ES-I3 (cell line): ENCODE measurements at regions not wholly inside any gene's neighbourhood (a gene's known extent, or its start where the extent isn't known, plus 50 kb on each side); places are given as distances from the start of the nearest gene placed in this dataset.
"Not testable (repeated sequence)": the region's sequence is repeated elsewhere in the genome, so short reads cannot be mapped to it uniquely, and the experiment has no call there.

ENCODE experiments used
- H3K36me3 ChIP-seq: 2 replicates; pipeline ENCODE4 v1.6.1; 2013; ENCODE audit warnings: mild to moderate bottlenecking, low read length, control low read depth, moderate library complexity; ENCODE audit not compliant: insufficient read depth
- H3K4me1 ChIP-seq: 2 replicates; pipeline ENCODE4 v1.6.1; 2013; ENCODE audit warnings: mild to moderate bottlenecking, control low read depth, low read length; ENCODE audit not compliant: insufficient read depth
- H3K9ac ChIP-seq: 2 replicates; pipeline ENCODE4 v1.6.1; 2013; ENCODE audit warnings: low read depth, mild to moderate bottlenecking, low read length, moderate library complexity
- H3K9me3 ChIP-seq: 2 replicates; pipeline ENCODE4 v1.6.1; 2013; ENCODE audit warnings: mild to moderate bottlenecking, low read length, moderate library complexity; ENCODE audit not compliant: control insufficient read depth, insufficient read depth

- H3K9ac ChIP-seq: no peak overlapping the region
- H3K9me3 ChIP-seq: no peaks in the 10 kb centered on the region
- no peaks in the 10 kb centered on the region for H3K36me3 ChIP-seq
- H3K4me1 ChIP-seq: 0 out of 2 replicates have a peak, but pooled peaks cover 8% of the 10 kb centered on the region
Observed at GRCh38 chr6:14763139-14763538, 482.7 kb upstream of the JARID2 start.

- Histone ChIP-seq H3K9me3 (no peaks in the 10 kb centered on the region), H3K4me1 (0 out of 2 replicates have a peak, but pooled peaks cover 4% of the 10 kb centered on the region), H3K9ac (no peak overlapping the region), H3K36me3 (no peaks in the 10 kb centered on the region)
Observed at GRCh38 chr6:14763616-14764015, 482.3 kb upstream of the JARID2 start.

- Histone ChIP-seq H3K9ac (no peak overlapping the region), H3K36me3 (no peaks in the 10 kb centered on the region), H3K9me3 (no peaks in the 10 kb centered on the region), H3K4me1 (0 out of 2 replicates have a peak, but pooled peaks cover 3% of the 10 kb centered on the region)
Observed at GRCh38 chr6:14765106-14765505, 480.8 kb upstream of the JARID2 start.

GRCh38 chr6:14765721-14766390 is 480.0 kb upstream of the JARID2 start:
- Histone ChIP-seq H3K36me3 (no peaks in the 10 kb centered on the region), H3K9me3 (no peaks in the 10 kb centered on the region)

GRCh38 chr6:14766391-14766994 is 479.4 kb upstream of the JARID2 start:
- Histone ChIP-seq H3K36me3 (no peaks in the 10 kb centered on the region), H3K9me3 (no peaks in the 10 kb centered on the region), H3K4me1 (0 out of 2 replicates have a peak, but pooled peaks cover 3% of the 10 kb centered on the region), H3K9ac (no peak overlapping the region)

More at GRCh38 chr6:14765721-14766390, 480.0 kb upstream of the JARID2 start:
- H3K9ac ChIP-seq: no peak overlapping the region
- 0 out of 2 replicates have a peak, but pooled peaks cover 3% of the 10 kb centered on the region for H3K4me1 ChIP-seq

GRCh38 chr6:14767226-14767625 is 478.6 kb upstream of the JARID2 start:
- Histone ChIP-seq H3K4me1 (peaks cover 6% of the 10 kb centered on the region; the same call in 1 of the 2 replicates), H3K36me3 (no peaks in the 10 kb centered on the region), H3K9ac (no peak overlapping the region), H3K9me3 (no peaks in the 10 kb centered on the region)

- Histone ChIP-seq H3K9me3 (no peaks in the 10 kb centered on the region), H3K36me3 (no peaks in the 10 kb centered on the region), H3K9ac (no peak overlapping the region), H3K4me1 (peaks cover 6% of the 10 kb centered on the region; the same call in 1 of the 2 replicates)
Observed at GRCh38 chr6:14770040-14770439, 475.8 kb upstream of the JARID2 start.

- Histone ChIP-seq H3K9ac (no peak overlapping the region), H3K9me3 (no peaks in the 10 kb centered on the region), H3K36me3 (no peaks in the 10 kb centered on the region), H3K4me1 (peaks cover 6% of the 10 kb centered on the region; the same call in 1 of the 2 replicates)
Observed at GRCh38 chr6:14770572-14770971, 475.3 kb upstream of the JARID2 start.

- peaks cover 6% of the 10 kb centered on the region; the same call in 1 of the 2 replicates for H3K4me1 ChIP-seq
Observed at GRCh38 chr6:14771016-14771415, 474.9 kb upstream of the JARID2 start.

GRCh38 chr6:14772188-14772587 is 473.7 kb upstream of the JARID2 start:
- H3K9me3 ChIP-seq: no peaks in the 10 kb centered on the region
- H3K4me1 ChIP-seq: peaks cover 6% of the 10 kb centered on the region
- H3K36me3 ChIP-seq: no peaks in the 10 kb centered on the region
- no peak overlapping the region for H3K9ac ChIP-seq

More at GRCh38 chr6:14771016-14771415, 474.9 kb upstream of the JARID2 start:
- H3K9ac ChIP-seq: no peak overlapping the region
- H3K36me3 ChIP-seq: no peaks in the 10 kb centered on the region
- H3K9me3 ChIP-seq: no peaks in the 10 kb centered on the region

GRCh38 chr6:14775528-14775927 is 470.3 kb upstream of the JARID2 start:
- no peaks in the 10 kb centered on the region for H3K9me3 ChIP-seq
- H3K9ac ChIP-seq: no peak overlapping the region
- H3K36me3 ChIP-seq: no peaks in the 10 kb centered on the region
- H3K4me1 ChIP-seq: peaks cover 23% of the 10 kb centered on the region

- Histone ChIP-seq H3K9ac (no peak overlapping the region), H3K4me1 (peaks cover 23% of the 10 kb centered on the region), H3K36me3 (no peaks in the 10 kb centered on the region), H3K9me3 (no peaks in the 10 kb centered on the region)
Observed at GRCh38 chr6:14776307-14776706, 469.6 kb upstream of the JARID2 start.

GRCh38 chr6:14781772-14782525 is 463.9 kb upstream of the JARID2 start:
- H3K4me1 ChIP-seq: peaks cover 41% of the 10 kb centered on the region
- H3K9me3 ChIP-seq: no peaks in the 10 kb centered on the region
- no peak overlapping the region for H3K9ac ChIP-seq
- no peaks in the 10 kb centered on the region; the same call in 1 of the 2 replicates for H3K36me3 ChIP-seq

GRCh38 chr6:14782921-14783464 is 462.9 kb upstream of the JARID2 start:
- H3K9ac ChIP-seq, H3K36me3 ChIP-seq, H3K9me3 ChIP-seq: not testable (repeated sequence)
- H3K4me1 ChIP-seq: peaks cover 44% of the 10 kb centered on the region
